HT-29 (cell line): ENCODE measurements at regions not wholly inside any gene's neighbourhood (a gene's known extent, or its start where the extent isn't known, plus 50 kb on each side); places are given as distances from the start of the nearest gene placed in this dataset.

Experiments
- DNase-seq: peaks from one replicate; pipeline ENCODE4 v3.0.0-alpha.2; 2015; ENCODE audit warnings: low spot score

DNA sequence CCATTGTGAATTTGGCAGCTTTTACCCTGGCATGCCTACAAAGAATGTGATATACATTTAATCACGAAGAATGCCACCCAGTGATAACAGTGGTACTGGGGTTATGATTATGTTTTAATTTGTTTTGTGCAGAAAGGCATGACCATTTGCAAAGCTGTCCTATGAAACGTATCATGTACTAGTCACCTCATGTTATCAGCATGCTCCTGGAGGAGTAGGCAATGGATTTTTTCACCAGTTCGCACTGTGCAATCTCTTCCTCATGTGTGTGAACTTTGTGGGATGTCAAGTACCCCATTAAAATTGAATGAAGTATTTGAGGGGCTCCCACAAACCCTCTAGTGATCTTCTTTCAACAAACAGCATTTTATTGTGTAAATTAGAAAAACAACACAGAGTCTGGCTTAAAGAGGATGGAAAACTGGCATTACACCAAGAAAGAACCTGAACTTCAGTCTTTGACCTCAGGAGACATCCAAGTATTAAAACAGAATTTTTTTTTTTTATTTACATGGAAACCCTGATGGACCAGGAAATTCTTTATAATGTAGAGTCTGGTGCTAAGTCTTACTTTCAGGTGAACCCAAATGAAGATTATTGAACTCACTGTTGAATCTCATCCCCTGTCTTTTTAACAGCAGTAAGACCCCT lies 200.6 kb upstream of the PGRMC2 start:
- DNase-seq: no peak

DNA sequence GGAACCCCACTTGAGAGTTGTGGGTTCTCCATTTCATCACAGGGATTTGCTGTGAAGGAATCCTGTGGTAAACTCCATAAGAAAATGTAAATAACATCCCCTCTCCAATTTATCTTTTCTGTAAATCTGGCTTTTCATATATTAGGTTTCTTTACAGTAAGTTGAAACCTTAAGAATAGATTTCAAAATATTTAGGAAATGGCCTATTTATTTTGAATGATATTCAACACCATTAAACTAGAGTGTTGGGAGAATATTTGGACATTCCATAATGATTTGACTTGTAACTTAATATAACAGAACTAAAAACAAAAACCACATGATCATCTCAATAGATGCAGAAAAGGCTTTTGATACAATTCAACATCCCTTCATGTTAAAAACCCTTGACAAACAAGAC lies 197.3 kb upstream of the PGRMC2 start:
- DNase-seq: no peak

DNA sequence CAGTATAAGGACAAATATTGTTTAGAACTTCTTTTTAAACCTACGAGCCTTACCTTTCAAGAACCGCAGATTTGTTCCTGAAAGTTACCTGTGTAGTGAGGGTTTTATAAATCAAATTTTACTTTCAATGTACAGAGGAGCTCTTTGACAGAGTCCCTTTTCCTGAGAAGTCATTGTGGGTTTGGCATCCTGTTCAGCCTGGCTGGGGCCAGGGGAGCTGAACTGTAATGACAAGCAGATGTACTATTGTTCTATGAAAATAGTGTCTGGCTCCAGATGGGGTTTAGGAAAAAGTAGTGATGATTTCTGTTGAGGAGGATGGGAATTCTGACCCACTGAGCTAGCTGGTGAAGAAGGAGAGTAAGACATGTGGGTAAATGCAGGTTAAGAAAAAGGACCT lies 196.2 kb upstream of the PGRMC2 start:
- no peak for DNase-seq

DNA sequence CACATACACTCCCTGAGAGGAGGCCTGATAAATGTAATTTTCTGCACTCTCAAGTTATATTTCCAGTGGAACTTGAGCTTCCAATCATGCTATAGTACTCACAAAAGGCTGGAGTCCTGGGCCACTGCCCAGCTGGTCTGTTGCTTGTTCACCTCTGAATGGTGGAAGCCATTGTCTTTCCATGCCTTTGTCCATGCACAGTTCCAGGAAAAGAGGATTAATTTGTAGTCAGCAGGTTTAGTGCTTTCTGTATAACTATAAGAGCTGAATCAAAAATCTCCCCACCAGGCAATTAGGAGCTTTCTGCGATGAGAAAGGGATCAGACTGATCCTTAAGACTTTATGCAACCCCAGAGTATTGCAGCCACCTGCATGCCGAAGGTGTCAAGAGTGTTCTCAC lies 195.4 kb upstream of the PGRMC2 start:
- no peak for DNase-seq

DNA sequence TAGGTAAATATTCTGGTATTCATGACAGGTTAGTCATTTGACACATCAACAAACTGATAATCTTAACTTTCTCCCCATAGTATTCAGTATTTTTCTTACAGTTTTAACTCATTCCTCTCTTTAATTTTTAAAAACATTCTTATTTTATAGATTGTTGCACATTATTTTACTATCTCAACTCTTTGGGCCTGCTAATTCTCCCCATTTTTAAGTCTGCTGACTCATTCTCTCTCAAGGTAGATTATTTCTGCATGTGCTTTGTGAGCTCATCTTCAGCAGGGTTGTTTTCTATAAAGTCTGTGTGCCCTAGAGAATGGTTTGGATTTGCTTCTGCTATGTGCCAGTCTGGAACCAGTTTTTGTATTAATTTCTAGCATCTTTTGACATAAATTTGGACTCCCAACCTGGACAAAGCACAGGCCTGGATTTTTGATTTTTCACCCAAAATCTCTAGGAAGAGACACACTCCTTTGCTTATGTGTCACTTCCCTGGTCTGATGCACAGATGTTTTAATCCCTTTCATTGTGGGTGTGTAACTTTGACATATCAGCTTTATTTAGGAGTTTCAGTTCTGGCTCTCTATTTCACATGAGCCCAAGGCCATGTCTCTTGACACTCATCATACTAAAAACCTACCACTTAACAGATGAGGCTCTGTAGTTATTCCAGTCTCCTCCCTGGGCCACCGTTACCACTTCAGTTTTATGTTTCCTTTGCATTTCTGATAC lies 194.3 kb upstream of the PGRMC2 start:
- DNase-seq: no peak

DNA sequence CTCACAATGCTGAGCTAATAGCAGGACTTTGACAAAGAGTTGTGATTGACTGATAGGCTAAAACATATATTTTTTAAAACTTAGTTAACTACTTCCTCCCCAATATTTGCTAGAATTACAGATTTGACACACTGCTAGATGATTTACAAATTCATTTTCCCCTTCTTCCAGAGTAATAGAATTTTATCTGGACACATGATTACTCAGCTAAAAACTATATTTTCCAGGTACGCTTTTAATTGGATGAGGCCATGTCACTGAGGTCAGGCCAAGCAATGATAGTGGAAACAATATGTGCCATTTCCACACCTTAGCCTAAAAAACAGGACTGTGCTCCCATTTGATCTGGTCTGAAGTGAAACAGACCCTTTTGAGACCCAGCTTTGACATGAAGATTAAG lies 193.3 kb upstream of the PGRMC2 start:
- no peak for DNase-seq

DNA sequence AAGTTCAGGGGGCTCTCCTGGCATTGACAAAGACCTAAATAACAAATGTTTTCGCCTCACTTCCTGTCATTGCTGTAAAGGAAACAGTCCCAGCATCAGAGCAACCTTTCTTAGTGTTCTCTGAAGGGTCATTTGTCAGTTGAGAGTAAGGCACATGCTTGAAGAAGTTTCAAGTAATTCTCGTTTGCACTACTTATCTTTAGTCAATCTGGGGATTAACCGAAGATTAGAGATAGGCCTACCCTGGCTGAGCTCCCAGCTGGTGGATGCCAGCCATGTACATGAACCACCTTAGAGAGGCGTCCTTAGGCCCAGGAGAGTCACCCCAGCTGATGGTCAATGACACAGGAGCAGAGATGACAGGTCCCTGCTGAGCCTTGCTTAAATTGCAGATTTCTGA lies 189.9 kb upstream of the PGRMC2 start:
- DNase-seq: no peak

DNA sequence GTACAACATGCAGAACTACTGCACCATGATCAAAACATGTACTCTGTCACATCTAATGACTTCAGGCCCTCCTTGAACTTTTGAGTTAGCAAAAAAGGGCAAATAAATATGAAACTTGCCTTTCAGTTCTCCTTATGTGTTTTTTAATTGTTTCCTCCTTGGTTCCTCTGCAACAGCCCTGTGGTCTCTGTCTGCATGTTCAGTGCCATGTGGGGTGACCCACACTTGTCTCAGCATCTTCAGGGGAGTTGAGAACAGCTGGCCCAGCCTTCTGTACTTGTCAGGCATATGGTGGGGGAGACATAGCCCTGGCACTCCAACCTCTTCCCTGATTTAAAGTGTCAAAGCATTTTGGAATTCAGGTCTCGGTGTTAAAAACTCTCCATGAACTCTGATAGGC lies 188.0 kb upstream of the PGRMC2 start:
- DNase-seq: no peak

DNA sequence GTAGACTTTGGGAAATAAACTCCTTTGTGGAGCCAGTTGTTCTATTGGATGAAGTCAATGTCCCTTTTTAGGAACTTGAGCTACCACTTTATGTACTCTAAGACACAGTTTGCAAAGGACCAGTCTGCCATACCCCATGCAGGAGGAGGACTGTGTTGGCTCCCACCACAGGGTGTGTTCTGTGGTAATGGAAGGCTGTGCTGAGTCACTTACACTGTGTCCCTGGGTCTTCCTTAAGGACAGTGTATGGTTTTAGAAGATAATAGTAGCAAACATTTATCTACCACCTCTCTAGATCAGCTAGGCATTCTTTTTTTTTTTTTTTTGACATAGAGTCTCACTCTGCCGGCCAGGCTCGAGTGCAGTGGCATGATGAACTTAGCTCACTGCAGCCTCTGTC lies 184.0 kb upstream of the PGRMC2 start:
- DNase-seq: no peak

DNA sequence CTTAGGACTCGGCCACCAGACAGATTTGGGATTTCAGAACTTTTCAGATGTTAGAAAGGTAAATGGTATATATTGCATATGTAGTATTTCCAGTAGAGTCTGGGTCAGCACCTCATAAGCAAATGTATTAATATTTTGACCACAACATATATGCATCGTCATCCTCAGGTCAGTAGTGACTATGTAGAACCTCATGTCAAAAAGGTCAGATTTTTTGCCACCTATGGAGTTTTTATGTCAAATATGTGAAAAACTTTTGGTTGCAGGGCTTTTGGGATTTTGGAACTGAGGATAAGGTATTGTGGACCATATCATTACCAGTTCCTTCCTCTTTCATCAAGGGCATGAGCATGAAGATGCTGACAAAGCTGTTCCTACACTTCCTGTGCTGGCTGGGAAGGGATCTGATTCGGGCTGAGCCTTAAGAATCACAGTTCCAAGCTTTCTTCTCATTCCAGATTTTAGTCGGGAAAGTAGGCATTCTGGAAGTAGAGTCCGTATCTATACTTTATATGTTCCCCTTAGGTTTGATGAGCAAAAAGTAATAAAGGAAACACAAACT lies 183.0 kb upstream of the PGRMC2 start:
- no peak for DNase-seq

DNA sequence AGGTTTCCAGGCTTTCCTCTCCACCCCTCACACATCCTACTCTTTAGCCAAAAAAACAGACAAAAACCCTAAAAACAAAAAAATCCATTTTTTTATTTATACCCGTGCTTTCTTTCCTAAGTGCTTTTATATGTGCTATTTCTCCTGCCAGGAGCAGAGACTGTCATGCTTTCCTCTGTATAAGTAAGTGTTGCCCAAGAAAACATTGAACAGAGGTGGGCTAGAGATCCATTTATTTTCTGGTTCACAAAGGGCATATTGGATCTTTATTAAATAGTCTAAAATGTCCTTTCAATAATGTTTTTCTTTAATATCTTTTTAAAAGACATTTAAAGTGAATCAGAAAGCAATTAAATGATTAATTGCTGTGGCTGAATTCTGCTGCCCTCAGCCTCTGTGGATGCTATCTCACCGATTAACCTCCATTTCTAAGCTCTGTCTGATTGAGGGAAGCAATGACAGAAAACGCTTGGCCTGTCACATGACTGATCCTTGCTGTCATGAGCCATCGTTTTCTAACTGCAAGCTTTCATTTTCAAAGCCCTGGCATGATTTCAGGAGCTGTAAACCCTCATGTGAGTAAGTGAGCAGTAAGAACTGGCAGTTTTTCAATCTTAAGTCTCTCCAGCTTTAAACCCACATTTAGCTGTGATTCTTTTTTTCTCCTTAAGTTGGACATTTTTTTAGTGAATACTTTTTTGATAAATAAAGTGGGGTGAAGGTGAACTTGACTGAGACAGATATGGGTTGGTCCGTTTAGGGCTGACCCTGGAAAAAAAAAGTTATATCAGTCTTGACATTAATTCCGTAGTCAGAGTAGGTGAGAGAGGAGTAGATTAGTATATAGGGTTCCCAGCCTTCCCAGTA lies 180.7 kb upstream of the PGRMC2 start:
- DNase-seq: no peak

DNA sequence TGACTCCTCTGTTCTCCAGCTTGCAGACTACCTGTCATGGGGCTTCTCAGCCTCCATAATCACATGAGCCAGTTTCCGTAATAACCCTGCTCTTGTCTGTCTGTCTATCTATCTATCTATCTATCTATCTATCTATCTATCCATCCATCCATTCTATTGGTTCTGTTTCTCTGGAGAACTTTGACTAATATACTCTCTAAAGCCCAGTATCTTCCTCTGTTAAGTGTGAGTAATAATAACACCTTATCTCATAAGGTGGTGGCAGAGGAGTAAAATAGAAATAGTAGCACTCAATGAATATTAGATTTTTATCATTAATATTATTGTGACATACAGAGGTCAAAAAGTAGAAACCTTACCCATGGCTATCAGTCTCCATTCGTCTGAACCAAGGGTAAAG lies 177.9 kb upstream of the PGRMC2 start:
- DNase-seq: no peak

DNA sequence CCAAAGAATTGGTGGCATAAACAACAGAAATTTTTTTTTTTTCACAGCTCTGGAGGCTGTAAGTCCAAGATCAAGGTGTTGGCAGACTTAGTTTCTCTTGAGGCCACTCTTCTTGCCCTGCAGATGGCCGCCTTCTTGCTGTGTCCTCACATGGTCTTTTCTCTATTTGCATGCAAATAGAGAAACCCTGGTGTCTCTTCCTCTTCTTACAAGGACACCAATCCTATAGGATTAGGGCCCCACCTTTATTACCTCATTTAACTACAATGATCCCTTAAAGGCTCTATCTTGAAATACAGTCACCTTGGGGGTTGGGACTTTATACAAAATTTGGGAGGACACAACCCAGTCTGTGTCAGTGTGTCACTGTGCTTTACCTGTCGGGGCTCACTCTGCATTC lies 175.4 kb upstream of the PGRMC2 start:
- no peak for DNase-seq

DNA sequence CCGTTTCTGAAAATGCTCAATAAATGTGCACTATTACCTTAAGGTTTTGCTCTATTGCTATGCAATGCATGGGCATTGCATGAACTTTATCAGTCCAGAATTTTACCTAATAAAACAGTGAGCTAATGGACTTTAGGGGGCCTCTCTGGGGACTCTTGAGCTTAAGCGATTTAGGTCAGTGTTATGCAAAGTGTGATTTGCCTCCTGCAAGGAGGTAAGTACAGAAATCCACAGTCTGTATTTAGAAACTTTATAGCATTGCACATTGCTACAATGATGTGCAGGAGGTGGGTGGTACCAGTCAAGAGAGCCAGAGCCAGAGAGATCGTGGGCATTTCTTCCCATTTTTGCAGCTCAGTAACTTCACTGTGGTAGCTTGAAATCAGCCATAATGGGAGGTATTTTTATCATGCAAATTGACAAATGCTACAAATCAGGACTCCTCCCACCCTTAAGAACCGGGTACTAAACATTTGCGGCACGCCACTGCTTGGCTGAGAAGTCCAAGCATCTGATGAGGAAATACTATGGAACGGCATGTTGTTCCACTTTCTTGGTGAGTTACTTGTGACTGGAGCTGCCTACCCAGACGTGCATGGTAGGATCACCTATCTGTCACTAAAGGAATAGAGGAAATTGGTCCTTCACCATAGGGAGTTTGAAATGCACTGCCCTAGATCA lies 174.6 kb upstream of the PGRMC2 start:
- no peak for DNase-seq

DNA sequence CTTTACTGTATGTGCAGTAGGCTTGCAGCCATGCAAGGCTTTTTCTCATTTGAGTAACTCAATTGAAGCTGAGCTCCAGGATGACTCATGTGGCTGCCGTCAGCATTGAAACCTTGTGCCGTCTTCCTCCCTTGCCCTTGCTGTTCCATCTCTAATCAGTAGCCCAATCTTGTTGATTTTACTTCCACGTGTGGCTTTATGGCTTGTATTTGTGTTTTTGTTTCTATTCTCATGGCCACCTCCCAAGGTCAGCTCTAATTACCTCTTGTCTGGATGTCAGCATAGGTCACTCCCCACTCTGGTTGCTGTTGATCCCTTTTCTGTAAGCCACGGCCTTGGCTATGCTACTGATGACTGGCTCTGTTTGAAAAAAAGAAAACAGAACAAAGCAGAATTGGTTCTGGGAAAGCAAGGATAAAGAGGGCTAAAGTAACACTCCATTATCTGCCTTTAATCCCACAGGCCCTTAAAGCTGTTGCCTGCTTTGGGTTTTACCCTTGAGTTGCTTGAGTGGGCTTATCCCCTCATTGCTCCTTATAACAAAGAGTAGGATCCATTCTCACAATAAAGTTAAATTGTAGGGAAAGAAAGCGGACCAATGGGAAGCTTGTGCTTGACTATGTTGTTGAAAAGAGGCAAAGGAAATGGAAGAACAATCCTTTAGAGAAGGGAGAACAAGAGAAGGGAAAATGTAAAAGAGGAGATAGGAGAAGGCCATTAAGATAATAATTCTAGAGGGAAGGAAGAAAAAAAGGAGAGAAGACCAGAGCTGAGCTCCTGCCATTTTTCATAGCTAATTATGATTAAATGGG lies 173.9 kb upstream of the PGRMC2 start:
- peak; percentile 24 for DNase-seq

DNA sequence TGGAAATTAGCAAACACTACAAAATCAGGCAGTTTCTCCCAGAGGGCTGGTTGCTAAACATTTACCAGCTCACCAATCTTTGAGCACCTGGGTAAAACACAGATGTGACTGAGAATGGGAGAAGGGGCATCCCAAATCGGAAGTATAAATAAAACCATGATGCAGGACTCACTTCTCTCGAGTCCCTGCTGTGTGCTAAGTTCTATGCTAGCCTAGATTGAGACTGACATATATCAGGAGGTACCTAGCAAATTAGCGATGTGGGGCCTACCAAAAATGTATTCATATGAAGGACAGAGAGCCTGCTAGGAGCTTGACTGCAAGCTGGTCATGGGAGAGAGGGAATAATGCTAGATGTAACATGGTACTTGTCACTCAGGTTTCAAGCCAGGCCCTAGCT lies 171.9 kb upstream of the PGRMC2 start:
- DNase-seq: no peak

DNA sequence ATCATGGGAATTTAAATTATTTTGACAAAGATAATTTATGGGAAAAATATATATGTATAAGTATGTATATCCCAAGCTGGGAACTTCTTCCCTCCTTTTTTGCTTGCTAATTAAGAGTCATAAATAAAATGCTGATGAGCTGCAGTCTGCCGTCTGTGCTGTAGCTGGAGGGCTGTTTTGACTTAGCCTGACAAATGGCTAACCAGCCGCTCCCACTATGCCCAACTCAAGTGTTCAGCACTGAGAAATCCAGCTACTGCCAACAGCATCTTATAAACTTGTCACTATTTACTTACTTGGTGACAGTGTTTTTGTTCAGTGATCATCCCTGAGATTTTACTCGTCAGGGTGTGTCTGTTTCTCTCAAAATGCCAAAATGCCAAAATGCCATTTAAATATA lies 171.2 kb upstream of the PGRMC2 start:
- no peak for DNase-seq

DNA sequence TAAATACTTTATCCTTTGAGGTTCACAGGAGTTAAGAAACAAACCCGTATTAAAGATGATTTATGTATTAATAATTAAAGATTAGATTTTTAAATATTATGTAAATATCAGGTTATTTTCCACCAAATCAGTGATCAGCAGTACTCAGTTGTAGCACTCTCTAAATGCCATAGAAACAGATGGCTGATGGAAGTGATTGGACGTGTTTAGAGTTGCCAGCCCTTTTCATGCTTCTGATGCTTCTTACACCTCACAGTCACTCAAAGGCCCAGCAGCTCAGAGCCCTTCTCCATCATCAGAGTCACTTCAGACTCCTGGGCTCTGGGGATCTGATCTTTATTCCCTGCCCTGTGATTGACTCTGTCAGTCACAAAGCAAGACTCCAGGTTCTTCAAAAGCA lies 170.1 kb upstream of the PGRMC2 start:
- DNase-seq: no peak

DNA sequence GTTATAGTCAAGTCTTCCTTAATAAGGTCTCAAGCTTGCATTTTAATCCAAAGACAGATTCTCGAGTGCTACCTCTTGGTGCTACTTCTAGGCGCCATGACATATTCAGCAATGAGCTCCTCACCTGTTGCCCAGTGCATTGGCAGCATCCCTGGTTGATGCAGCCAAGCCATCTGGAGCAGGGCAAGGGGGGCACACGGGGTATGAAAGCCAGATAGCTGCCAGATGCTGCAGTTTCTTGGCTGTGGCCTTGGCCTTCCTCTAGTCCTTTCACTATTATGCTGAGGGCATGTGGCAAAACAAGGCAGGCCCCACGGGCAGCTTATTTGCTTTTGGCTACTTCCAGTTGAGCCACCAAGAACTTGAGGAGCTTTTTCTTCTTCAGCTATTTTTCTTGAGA lies 168.6 kb upstream of the PGRMC2 start:
- no peak for DNase-seq

DNA sequence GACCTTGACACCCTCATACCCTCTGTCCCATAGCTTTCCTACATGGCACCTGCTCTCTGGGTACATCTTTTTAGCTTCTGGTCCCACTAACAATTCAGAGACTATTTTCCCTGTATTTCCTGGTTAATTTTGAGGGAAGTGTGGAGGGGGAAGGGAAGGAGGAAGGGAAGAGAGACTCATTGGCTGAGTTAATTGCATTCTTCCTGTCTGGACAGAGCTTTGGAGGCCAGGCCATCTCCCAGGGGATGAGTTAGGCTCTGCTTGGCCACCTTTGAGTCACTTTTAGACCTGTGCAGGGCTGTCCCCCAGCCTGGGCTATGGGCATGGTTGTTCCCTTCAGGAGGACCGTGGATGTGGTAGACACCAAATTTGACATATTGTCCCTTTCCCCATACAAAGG lies 167.9 kb upstream of the PGRMC2 start:
- DNase-seq: no peak

DNA sequence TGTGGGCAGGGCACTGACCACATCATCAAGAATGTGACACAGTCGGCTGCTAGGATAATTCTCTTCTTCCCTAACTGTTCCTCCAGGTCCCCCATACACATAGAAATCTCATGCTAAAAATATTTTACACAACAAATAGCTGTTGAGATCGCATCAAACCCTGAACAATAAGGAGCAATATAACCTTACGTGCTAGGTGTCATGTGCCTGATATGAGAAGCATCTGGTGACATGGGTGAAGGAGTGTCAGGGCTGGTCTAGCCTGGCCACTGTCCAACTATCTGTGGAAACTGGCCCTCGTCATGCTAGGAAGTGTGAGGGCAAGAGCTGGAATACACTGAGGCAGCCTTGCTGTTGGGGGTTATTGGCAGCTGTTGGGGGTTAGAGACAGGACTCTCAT lies 167.3 kb upstream of the PGRMC2 start:
- no peak for DNase-seq
